ENCODE measurements at regions not wholly inside any gene's neighbourhood (a gene's known extent, or its start where the extent isn't known, plus 50 kb on each side); places are given as distances from the start of the nearest gene placed in this dataset.

DNA sequence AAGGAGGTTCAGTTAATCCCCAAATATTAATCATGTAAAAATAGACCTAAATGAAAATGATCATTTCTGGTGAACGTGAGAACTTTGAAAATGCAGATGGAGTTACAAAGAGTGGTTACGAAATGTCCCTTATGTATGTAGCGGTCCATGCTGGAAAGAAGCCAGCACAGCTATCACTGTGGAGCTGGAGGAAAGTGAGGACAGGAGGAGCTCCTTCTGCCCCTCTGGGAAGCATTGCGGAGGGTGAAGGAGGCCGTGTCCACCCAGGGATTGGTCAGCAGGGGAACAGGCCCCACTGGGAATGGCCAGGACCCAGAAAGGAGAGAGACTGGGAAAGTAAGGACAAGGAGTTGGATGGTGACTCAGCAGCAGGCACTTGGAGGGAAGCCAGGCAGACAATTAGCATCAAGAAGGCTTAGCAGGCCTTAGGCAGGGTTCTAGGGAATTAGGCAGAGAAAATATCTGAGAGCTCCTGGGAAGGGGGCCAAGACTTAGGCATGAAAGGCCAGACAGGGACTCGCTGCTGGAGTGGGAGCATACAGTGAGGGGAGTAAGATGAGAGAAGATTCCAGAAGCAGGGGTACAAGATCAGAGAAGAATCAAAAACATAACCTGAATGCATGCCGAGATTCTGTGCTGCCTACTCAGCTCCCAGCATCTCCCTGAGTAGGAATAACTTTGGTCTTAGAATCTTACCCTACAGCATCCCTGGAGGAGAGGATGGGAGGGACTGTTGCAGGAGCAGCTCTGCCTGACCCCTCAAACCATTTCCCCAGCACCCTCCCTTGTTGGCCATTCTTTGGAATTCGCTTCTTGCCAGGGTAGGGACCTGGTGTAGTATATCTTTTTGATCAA lies 171.0 kb upstream of the UMPS start:
- DNase-seq = no peak

DNA sequence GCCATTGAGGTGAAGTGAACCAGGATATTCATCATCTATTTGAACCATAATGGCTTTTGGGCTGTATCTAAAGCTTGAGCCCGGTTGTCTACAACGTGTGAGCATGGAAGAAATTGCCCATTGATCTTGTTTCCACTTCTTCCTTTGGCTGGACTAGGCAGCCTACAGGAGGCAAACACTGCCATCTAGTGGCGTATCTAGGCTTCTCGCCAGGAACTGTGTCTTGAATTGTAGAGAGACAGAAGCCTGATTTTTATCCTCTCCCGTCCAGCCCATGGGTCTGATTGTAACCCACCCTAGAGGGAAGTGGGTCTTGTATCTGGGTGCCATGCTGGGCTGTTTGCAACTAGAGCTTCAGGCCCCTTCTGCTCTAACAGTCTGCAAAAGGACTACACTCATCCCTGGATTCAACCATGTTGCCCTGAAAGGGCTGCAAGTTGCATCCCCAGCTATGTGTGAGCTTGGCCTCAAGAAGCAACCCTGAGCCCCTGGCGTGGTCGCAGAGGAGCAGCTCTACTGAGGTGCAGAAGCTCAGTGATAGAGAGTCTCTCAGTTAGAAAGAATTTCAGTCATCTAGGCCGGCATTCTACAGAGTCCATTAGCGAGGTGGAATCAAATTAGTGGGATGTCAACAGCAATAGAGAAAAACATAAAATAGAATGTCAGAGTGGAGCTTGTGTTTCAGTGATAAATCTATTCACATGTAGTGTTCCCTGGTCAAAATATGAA lies 170.2 kb upstream of the UMPS start:
- peak; percentile 48 for DNase-seq

DNA sequence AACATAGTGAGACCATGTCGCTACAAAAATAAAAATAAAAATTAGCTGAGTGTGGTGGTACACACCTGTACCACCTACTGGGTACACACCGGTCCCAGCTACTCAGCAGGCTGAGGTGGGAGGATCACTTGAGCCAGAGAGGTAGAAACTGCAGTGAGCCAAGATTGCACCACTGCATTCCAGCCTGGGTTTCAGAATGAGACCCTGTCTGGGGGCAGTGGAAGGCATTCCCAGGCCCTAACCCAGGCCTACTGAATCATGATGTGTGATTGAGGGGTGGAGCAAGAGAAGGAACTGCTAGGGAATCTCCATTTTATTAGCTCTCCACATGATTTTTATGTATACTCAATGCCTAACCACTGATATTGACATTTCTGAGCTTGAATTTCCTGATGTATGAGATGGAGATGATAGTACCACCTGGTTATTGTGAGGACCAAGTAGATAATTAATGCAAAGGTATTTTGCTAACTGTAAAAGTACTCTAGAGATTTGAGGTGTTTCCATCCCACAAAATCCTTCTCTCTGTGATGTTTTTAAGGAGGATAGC lies 169.5 kb upstream of the UMPS start:
- no peak for DNase-seq

DNA sequence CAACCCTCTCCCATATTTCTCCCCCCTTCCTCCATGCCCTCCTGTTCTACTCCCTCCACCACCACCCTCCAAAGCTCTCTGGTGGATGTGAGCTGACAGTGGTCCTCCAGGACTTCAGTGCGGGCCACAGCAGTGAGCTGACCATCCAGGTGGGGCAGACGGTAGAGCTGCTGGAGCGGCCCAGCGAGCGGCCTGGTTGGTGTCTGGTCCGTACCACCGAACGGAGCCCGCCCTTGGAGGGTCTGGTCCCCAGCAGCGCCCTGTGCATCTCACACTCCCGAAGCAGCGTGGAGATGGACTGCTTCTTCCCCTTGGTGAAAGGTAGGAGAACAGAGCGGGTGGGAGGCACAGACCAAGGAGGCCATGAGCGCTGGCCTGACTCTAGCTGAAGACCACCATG lies 167.5 kb upstream of the UMPS start:
- DNase-seq = no peak

DNA sequence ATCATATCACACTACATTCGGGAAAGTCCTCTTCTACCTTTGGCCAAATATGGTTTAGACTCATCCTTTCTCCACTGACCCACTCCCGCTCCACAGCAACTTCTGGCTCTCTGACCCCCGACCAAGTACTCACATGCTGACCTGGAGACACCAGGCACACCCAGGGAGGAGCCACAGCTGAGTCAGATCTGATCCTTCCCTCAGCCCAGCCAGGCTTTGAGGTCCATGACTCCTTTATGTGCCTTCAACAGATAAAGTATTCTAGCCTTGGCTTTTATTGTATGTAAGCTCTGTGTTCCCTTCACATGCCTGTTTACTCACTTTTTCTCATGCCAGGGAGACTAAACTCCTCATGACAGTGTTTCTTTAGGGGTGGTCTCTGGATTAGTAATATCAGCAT lies 166.9 kb upstream of the UMPS start:
- no peak for DNase-seq

DNA sequence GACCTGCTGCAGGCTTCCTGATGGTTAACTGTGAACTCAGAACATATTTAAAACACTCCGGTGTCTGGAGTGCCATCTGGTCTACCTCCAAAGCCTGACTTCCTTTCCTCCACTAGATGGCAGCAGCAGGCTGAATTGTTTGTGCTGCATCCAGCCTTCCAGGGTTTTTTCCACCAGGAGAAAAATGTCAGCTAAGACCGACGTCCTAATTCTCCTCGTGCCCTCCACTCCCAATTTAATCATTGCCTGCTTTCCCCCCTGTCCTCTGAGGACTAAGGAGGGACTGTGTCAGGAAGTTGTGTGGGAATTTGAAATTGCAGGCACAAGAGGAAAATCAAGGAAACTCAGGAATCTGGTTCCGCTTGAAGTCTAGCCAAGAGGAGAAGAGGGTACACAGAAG lies 165.2 kb upstream of the UMPS start:
- peak; percentile 40 for DNase-seq

DNA sequence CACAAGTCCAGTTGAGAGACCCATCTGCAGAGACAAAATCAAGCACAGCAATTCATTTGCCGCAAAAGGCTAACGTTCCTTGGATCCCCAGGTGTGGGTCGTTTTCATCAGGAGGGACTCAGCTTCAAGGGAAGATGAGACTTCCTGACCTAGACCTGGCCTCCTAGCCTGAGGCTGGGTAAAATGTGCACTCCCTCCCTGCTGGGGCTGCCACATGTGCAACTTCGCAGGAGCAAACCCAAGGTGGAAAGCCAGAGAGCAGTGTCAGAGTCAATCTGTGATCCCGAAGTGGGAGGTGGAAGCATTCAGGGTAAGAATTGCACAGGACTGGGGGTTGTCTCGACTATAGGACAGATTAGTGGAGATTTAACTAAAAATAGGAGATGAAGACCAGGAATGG lies 164.7 kb upstream of the UMPS start:
- DNase-seq = no peak

DNA sequence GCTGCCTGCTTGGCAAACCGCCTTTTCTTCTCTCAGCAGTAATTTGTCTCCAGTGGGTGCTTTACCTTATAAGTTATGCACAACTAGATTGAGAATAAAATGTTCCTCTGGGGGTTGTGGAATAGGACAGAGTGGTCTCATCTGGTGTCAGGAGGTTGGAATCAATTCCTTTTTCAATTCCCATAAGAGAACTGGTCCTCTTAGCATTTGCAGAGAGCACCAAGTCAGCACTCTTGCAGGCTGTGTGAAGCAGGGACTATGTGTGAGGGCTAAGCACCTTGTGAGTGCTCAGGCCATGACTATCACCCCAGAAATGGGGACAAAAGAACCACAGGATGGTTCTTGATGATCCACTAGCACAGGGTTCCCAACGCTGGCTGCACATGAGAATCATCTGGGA lies 163.6 kb upstream of the UMPS start:
- DNase-seq = no peak

DNA sequence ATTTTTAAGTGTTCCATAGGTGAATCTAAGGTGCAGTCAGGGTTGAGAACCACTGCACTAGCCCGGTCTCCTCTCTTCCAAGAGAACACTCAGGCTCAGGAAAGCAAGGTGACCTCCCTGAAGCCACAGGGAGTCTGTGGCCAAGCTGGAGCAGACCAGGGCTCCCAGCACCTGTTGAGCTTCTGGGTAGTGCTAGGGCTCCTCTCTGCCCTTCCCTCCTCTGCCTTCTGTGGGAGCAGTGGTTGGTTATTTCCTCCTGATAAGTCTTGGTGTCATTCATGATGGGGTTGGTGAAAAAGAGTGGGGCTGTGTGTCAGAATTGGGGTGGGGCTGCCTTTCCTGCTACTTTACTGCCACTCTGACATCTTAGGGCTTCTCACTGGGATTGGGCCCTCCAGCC lies 163.1 kb upstream of the UMPS start:
- DNase-seq = no peak

DNA sequence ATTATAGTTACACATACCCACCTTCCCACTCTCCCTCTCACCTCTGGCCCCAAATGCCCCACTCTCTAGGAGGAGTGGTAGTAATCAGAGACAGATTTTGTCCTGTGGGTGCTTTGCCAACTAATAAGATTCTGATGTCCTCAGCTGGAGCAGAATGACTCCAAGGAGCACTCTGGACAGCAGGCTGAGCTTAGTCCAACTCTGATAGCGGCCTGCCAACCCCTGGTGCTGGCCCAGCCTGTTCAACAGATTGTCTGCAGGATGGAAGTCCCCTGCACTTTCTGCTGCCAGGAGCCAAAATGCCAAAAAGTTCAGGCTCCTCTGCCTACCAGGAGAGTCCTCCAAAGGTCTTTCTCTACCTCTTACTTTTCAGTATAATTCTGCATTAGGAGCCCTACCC lies 160.5 kb upstream of the UMPS start:
- no peak for DNase-seq

DNA sequence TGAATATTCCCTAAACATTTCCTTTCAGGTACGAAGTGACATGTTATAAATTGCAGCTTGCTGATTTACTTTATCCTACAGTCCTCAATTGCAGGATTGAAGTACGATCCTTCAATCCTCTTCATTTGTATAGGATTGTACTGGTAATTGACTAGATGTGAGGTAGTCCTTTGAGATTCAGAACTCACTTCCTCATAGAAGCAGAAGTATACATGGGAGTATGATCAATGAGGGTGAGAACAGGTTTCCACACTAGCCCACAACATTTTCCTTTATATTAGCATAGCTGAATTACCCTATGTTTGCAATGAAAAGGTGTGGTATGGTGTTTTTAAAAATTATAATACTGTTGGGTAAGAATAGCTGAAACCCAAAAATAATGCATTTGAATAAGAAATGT lies 160.0 kb upstream of the UMPS start:
- no peak for DNase-seq

DNA sequence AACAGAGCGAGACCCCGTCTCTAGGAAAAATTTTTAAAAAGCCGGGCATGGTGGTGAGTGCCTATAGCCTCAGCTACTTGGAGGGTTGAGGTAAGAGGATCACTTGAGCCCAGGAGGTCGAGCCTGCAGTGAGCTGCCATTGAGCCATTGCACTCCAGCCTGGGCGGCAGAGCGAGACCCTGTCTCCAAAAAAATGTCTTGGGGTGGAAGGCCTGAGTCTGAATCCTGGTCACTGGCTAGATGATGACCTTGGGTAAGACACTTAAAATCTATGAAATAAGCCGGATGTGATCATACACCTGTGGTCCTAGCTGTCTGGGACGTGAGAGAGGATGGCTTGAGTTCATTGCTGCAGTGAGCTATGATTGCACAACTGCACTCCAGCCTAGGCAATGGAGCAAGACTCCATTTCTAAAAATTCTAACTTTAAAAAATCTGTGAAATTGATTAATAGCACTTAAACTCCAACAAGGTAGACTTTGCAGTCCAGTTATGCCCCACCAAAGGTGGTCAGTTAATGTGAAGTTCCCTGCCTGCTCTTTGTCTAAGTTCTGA lies 157.3 kb upstream of the UMPS start:
- no peak for DNase-seq

DNA sequence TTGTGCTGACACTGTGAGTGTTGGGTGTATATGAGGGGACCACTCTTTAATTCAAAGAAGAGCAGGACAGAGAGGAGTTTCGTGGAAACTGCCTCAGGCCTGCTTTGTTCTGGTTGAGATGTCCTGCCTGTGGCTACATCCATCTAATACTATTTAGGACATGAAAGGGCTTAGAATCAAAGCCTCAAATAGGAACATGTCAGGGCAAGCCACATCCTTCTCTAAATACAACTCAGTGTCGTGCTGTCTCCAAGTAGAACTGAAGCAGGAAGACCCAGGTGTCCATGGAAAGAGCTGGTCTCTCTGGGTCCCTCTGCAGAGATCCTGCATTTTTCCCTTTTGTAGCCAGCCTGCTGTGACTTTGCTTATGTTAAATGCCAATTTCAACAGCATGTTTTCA lies 156.2 kb upstream of the UMPS start:
- no peak for DNase-seq

DNA sequence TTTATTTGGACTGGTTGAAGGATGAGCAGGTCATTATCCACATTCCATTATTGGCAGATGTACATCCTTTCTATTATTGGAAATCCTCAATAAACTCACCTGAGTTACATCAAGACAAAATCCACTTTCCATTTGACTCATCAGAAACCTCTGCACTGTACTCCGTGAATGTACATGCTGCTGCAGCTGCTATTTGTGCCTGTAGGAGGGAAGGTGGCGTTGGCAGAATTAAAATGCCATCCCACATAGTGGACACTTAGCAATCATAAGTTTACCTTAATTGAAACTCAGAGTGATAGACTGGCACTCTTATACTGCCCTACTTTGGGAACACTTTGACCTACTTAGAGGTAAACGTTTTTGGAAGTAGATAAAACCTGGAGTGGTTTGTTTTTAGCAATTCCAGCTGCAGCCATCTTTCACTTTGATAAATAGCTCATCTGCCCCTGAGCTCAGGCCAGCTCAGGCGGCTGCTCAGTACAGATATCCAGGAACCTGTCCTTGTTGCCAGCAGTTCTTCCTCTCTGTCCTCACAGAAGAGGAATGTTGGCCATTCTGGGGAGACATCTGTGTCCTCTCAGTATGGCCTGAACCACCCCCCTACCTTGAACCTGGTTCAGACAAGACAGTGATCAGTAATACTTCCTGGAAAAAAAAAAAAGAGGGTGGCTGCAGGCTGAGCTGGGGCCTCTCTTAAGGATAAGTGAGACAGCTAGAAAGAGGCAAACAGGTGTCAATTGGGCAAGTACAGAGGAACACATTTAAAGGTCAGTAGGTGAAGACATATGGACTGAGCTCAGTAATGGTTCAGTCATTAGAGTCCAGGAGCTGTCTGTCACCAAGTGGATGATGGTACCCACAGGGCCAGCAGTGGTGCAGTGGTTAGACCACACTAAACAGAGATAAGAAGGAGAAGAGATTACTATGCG lies 153.4 kb upstream of the UMPS start:
- DNase-seq = no peak

DNA sequence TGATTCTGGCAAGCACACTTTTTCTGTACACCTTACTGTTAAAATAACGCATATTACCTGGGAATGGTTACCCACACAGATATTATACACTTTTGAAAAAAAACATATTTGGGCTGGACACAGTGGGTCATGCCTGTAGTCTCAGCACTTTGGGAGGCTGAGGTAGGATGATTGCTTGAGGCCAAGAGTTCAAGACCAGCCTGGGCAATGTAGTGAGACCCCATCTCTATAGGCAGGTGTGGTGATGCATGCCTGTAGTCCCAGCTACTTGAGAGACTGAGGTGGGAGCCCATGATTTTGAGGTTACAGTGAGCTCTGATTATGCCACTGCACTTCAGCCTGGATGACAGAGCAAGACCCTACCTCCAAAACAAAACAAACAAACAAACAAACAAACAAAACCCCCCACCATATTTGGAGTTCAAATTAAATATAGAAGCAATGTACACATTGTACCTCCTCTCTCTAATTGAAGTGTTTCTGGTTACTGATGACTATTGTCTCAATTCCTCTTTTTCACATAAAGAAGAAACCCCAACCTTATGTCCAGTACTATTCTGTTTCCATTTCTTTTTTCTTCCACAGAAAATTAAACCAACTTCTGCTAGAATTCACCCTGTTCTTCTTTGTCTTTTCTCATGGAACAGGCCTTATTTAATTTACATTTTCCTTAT lies 152.6 kb upstream of the UMPS start:
- no peak for DNase-seq

DNA sequence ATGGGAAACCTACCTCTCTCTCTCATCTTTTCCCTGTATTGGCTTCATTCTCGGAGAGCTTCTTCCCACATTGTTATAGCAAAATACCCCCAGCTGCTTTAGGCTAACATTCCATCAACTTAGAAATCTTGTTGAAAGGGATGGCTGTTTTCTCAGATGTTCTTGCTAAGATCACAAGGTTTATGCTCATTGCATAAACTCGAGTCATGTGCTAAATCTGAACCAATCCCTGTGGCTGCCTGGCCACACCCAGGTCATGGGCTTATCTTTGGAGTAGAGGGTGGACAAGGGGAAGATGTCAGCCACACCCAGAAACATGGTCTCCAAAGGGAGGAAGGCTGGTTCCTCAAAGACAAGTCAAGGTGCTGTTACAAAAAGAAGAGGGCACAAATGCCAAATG lies 150.6 kb upstream of the UMPS start:
- no peak for DNase-seq

DNA sequence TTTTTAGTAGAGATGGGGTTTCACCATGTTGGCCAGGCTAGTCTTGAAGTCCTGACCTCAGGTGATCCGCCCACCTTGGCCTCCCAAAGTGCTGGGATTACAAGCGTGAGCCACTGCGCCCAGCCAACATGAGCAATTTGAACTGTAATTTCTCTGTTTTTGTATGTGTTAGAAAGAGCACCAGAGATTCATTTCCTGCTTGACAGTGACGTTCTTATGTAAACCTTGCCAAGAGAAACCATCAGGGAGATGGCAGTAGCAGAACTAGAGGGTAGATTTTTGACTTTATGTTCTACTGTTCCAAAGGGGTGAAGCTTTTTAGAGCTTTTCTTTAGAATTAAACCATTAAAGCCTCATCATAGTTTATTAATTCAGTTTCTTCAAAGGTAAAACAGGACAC lies 148.1 kb upstream of the UMPS start:
- DNase-seq = no peak

DNA sequence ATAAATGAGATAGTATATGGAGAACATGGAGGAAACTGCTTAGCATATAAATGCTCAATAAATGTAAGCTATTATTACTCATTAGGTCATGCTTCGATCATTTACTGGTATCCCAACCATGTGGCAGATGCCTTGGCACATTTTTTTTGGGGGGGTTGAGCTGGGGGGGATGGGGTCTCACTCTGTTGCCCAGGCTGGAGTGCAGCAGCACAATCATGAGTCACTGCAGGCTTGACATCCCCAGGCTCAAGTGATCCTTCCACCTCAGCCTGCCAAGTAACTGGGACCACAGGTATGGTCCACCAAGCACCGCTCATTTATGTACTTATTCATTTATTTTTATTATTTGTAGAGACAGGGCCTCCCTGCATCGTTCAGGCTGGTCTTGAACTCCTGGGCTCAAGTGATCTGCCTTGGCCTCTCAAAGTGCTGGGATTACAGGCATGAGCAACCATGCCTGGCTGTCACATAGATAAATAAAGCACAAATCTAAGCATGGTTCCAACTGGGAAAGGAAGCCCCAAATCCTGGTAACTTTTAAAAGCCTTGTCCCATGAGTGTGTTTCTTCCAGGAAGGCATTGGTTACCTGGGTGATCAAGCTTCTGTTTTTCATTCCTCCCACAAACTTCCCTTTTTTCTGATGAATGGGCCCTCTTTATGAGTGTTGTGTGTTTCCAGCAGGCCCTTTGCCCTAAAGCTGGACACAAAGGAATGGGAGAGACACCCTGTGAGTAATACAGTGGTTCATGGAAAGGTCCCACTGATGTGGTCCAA lies 147.4 kb upstream of the UMPS start:
- no peak for DNase-seq

DNA sequence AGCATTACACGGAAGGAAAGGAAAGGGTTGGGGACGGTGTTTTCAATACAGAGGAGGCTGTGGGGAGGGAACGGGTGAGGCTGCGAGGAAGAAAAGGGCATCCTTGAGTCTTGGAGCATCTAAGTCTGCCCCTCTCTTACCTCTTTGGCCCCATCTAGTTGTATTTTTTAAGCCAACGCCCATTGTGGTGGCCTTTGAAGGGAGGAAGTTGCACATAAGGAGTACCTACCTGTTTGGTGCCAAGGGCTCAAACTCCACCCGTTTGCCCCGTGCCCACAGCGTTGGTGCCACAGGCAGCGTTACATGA lies 146.1 kb upstream of the UMPS start:
- DNase-seq = no peak

DNA sequence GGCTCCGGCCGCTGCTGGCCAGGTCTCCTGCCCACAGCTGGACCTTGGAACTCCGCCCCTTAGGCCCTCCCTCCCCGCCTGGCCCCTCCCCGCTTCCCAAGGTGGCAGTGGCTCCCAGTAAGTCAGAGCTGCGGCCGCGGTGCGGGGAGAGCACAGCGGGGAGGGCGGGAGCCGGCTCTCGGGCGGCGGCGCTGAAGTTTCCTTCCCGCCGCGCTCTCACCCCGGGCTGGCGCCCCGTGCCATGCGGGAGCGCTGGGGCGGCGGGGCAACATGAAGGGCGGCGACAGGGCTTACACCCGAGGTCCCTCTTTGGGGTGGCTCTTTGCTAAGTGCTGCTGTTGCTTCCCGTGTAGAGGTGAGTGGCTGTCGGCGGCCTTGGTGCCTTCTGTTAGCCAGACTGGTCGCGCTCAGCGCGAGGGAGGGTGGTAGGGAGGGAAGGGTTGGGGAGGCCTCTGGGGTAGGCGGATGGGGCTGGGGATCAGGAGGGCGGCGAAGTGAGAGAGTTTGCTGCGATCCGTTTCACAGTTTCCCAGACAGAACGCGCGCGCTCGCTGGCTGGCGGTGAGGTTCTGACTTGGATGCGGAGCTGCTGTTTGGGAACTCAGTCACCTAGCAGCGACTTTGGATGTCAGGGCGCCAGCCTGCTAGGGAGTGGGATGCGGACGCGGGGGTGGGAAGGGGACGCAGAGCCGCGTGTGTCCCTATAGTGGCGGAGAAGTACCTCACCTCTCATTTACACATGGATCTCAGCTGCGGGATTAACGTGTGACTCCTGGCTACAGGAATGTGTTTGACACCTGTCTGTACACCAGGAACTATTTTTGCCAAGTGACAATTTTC lies 145.5 kb upstream of the UMPS start:
- DNase-seq = no peak

Data from activated CD8-positive, alpha-beta memory T cell treated with anti-CD3 and anti-CD28 coated beads, Interleukin-2, amount 50 U/mL, for 4 hours (primary cell).